ENCODE measurements at regions not wholly inside any gene's neighbourhood (a gene's known extent, or its start where the extent isn't known, plus 50 kb on each side); places are given as distances from the start of the nearest gene placed in this dataset.

GRCh38 chr1:239785576-239785975, 306.1 kb upstream of the FMN2 start (continued):
- TF ChIP-seq RFX5 (IDR thresholded peaks at IDR 0.05; ENCODE audit: borderline replicate concordance, low read depth, low read length) (no peak), RXRA (IDR thresholded peaks at IDR 0.05; ENCODE audit: insufficient read depth, low read depth, low read length) (no peak), POU5F1 (IDR thresholded peaks at IDR 0.05; ENCODE audit: low read depth, low read length) (no peak), TCF12 (IDR thresholded peaks at IDR 0.05; ENCODE audit: low read depth, low read length) (no peak), BCL11A (IDR thresholded peaks at IDR 0.05; ENCODE audit: low read depth in 2 of 2, low read length in 2 of 2) (no peak)

All from H1 (cell line).